H1 (cell line): ENCODE measurements at regions not wholly inside any gene's neighbourhood (a gene's known extent, or its start where the extent isn't known, plus 50 kb on each side); places are given as distances from the start of the nearest gene placed in this dataset.

Source experiments
- CTCF ChIA-PET: fragments of 300-600 bp; sonication (Branson Sonifier 250); formaldehyde crosslinking; loops from one replicate; lab custom pipeline; 2021; ENCODE audit not compliant: partially characterized antibody; lab: Charles Lee
- POLR2A ChIA-PET: fragments of 300-600 bp; sonication (Branson Sonifier 250); formaldehyde crosslinking; loops from one replicate; lab custom pipeline; 2021; ENCODE audit warnings: inconsistent platforms; ENCODE audit not compliant: partially characterized antibody; lab: Charles Lee
- DNase-seq, 2 experiments: peaks; one replicate each; pipeline versions ENCODE4 v3.0.0 to v3.0.0-alpha.2; 2010 to 2022; ENCODE audit warnings: low spot score in 2 of 2, low read depth in 1 of 2, mixed read lengths in 1 of 2
- FAIRE-seq: peaks from 2 replicates; lab custom pipeline; 2011; peaks lifted over from hg19 to GRCh38; lab: Jason Lieb, UNC
- H2AFZ ChIP-seq: 2 replicates; pipeline ENCODE4 v1.8.1; 2012; ENCODE audit warnings: low read length, inconsistent platforms
- H2AK5ac ChIP-seq: 2 replicates; pipeline ENCODE4 v1.6.1; 2013; ENCODE audit warnings: low read depth, low read length
- H2BK120ac ChIP-seq: replicated peaks from 2 replicates; pipeline ENCODE3; 2013; ENCODE audit warnings: low read depth, low read length, inconsistent platforms
- H2BK12ac ChIP-seq: 2 replicates; pipeline ENCODE4 v1.6.1; 2013; ENCODE audit warnings: low read depth, low read length
- H2BK15ac ChIP-seq: 2 replicates; pipeline ENCODE4 v1.6.1; 2013; ENCODE audit warnings: low read length
- H2BK20ac ChIP-seq: 2 replicates; pipeline ENCODE4 v1.6.1; 2013; ENCODE audit warnings: low read length
- H2BK5ac ChIP-seq: 2 replicates; pipeline ENCODE4 v1.6.1; 2013; ENCODE audit warnings: low read depth, low read length
- H3K14ac ChIP-seq: 2 replicates; pipeline ENCODE4 v1.6.1; 2013; ENCODE audit warnings: inconsistent platforms; ENCODE audit not compliant: insufficient read length
- H3K18ac ChIP-seq: 2 replicates; pipeline ENCODE4 v1.6.1; 2013; ENCODE audit warnings: low read length; ENCODE audit errors: extremely low read depth
- H3K23ac ChIP-seq: 2 replicates; pipeline ENCODE4 v1.6.1; 2013; ENCODE audit warnings: inconsistent platforms; ENCODE audit not compliant: insufficient read length
- H3K23me2 ChIP-seq: 2 replicates; pipeline ENCODE4 v1.6.1; 2013; ENCODE audit warnings: low read depth, low read length
- H3K27ac ChIP-seq: 2 replicates; pipeline ENCODE4 v1.6.1; 2011; ENCODE audit warnings: low read depth, low read length, inconsistent platforms
- H3K27me3 ChIP-seq, 4 experiments: replicated peaks in 1 of 4; 1 replicate in 1 of 4; 2 replicates in 3 of 4; pipeline versions ENCODE4 v1.6.1 to v1.8.1; 2011 to 2013; ENCODE audit warnings: low read length in 3 of 4, mild to moderate bottlenecking in 3 of 4, inconsistent platforms in 2 of 4, mixed read lengths in 2 of 4, moderate library complexity in 1 of 4; ENCODE audit not compliant: control insufficient read depth in 3 of 4, insufficient read depth in 3 of 4; ENCODE audit errors: extremely low read depth in 1 of 4
- H3K36me3 ChIP-seq, 4 experiments: 2 replicates each; pipeline versions ENCODE4 v1.6.1 to v1.8.1; 2011 to 2013; ENCODE audit warnings: mild to moderate bottlenecking in 4 of 4, low read length in 3 of 4, moderate library complexity in 2 of 4, control low read depth in 1 of 4, inconsistent platforms in 1 of 4; ENCODE audit not compliant: insufficient read depth in 4 of 4, control insufficient read depth in 2 of 4
- H3K4ac ChIP-seq: replicated peaks from 2 replicates; pipeline ENCODE3; 2013; ENCODE audit warnings: low read length, low read depth, mixed read lengths, inconsistent platforms; ENCODE audit not compliant: insufficient read length
- H3K4me1 ChIP-seq, 4 experiments: replicated peaks in 1 of 4; 1 replicate in 1 of 4; 2 replicates in 3 of 4; pipeline versions ENCODE4 v1.6.1 to v1.8.1; 2011 to 2013; ENCODE audit warnings: low read length in 3 of 4, inconsistent platforms in 2 of 4, mixed read lengths in 1 of 4; ENCODE audit not compliant: insufficient read depth in 4 of 4, control insufficient read depth in 3 of 4
- H3K4me2 ChIP-seq, 2 experiments: 2 replicates each; pipeline versions ENCODE4 v1.6.1 to v1.8.1; 2011 to 2013; ENCODE audit warnings: low read depth in 2 of 2, low read length in 2 of 2, control low read depth in 1 of 2, inconsistent platforms in 1 of 2, mild to moderate bottlenecking in 1 of 2; ENCODE audit not compliant: insufficient read depth in 1 of 2
- H3K4me3 ChIP-seq, 4 experiments: fragments of 200-600, 300-600 bp in 1 of 4; sonication (generic), shearing (Covaris generic), sonication (Bioruptor Twin) in 1 of 4; 2 replicates each; pipeline versions ENCODE4 v1.5.1 to v1.8.1; 2011 to 2016; ENCODE audit warnings: low read length in 4 of 4, low read depth in 3 of 4, control low read depth in 2 of 4, inconsistent platforms in 2 of 4, mild to moderate bottlenecking in 2 of 4, mixed read lengths in 1 of 4, moderate library complexity in 1 of 4; ENCODE audit not compliant: insufficient read depth in 2 of 4; ENCODE audit errors: extremely low read depth in 1 of 4
- H3K56ac ChIP-seq: replicated peaks from 2 replicates; pipeline ENCODE3; 2013; ENCODE audit warnings: low read depth, mild to moderate bottlenecking, mixed read lengths, low read length, inconsistent platforms; ENCODE audit not compliant: insufficient read length
- H3K79me1 ChIP-seq: 2 replicates; pipeline ENCODE4 v1.6.1; 2013; ENCODE audit warnings: low read depth, low read length, control low read depth
- H3K79me2 ChIP-seq, 2 experiments: 2 replicates each; pipeline versions ENCODE4 v1.6.1 to v1.8.1; 2012 to 2013; ENCODE audit warnings: low read length in 2 of 2, mild to moderate bottlenecking in 2 of 2, inconsistent platforms in 1 of 2; ENCODE audit not compliant: insufficient read depth in 2 of 2, control insufficient read depth in 1 of 2
- H3K9ac ChIP-seq, 4 experiments: replicated peaks in 1 of 4; 1 replicate in 1 of 4; 2 replicates in 3 of 4; pipeline versions ENCODE4 v1.6.1 to v1.8.1; 2011 to 2013; ENCODE audit warnings: low read depth in 3 of 4, low read length in 3 of 4, control low read depth in 2 of 4, mild to moderate bottlenecking in 2 of 4, moderate library complexity in 2 of 4, inconsistent platforms in 1 of 4; ENCODE audit errors: extremely low read depth in 1 of 4
- H3K9me3 ChIP-seq, 2 experiments: 2 replicates each; pipeline versions ENCODE4 v1.6.1 to v1.8.1; 2012 to 2013; ENCODE audit warnings: mild to moderate bottlenecking in 2 of 2, moderate library complexity in 2 of 2, control low read depth in 1 of 2, inconsistent platforms in 1 of 2, low read depth in 1 of 2, low read length in 1 of 2, mixed read lengths in 1 of 2; ENCODE audit not compliant: insufficient read depth in 2 of 2
- H4K20me1 ChIP-seq, 2 experiments: replicated peaks in 1 of 2; 2 replicates each; pipeline versions ENCODE3 to v1.8.1; 2011 to 2013; ENCODE audit warnings: inconsistent platforms in 2 of 2, low read length in 2 of 2, mild to moderate bottlenecking in 1 of 2; ENCODE audit not compliant: insufficient read depth in 2 of 2, control insufficient read depth in 1 of 2
- H4K5ac ChIP-seq: 2 replicates; pipeline ENCODE4 v1.6.1; 2013; ENCODE audit warnings: low read length, low read depth, mixed read lengths, inconsistent platforms; ENCODE audit not compliant: insufficient read length
- H4K8ac ChIP-seq: 2 replicates; pipeline ENCODE4 v1.8.0; 2013; ENCODE audit warnings: mild to moderate bottlenecking, moderate library complexity, low read length, inconsistent platforms; ENCODE audit not compliant: insufficient read depth; ENCODE audit errors: extremely low read depth
- H4K91ac ChIP-seq: replicated peaks from 2 replicates; pipeline ENCODE3; 2013; ENCODE audit warnings: low read length, mixed read lengths, inconsistent platforms; ENCODE audit not compliant: insufficient read length
- CHD1 ChIP-seq: IDR thresholded peaks from 2 replicates; pipeline ENCODE4 v1.6.1; 2012; ENCODE audit warnings: low read depth, low read length, improper control_type of control experiment
- GTF2F1 ChIP-seq: IDR thresholded peaks from 2 replicates; pipeline ENCODE4 v1.6.1; 2012; ENCODE audit warnings: low read depth, low read length, improper control_type of control experiment, borderline replicate concordance
- HDAC6 ChIP-seq: IDR thresholded peaks from one replicate; pipeline ENCODE4 v1.7.1; 2012; ENCODE audit warnings: low read depth, mild to moderate bottlenecking, inconsistent platforms, low read length, moderate library complexity
- PHF8 ChIP-seq: fragments of 200-600 bp; sonication (generic); conservative IDR thresholded peaks from 2 replicates; pipeline ENCODE4 v1.7.1; 2012; ENCODE audit warnings: low read depth, mild to moderate bottlenecking, inconsistent platforms, low read length, moderate library complexity
- TBP ChIP-seq: IDR thresholded peaks from 2 replicates; pipeline ENCODE4 v1.6.1; 2011; ENCODE audit warnings: low read depth, low read length, improper control_type of control experiment
- TEAD4 ChIP-seq: IDR thresholded peaks from 2 replicates; pipeline ENCODE4 v1.6.1; 2012; ENCODE audit warnings: low read depth, low read length, inconsistent platforms, mixed read lengths
- WGBS, 2 experiments: shearing (Covaris generic) in 1 of 2; methylation state at CpG; one replicate each; pipeline versions ENCODE4 v1.1.6 to v1.1.7; 2013 to 2015; ENCODE audit warnings: low lambda C conversion rate in 2 of 2, mixed read lengths in 2 of 2, inconsistent platforms in 1 of 2, low coverage in 1 of 2, missing lambda C conversion rate in 1 of 2; ENCODE audit not compliant: insufficient replicate concordance in 2 of 2, insufficient coverage in 1 of 2, insufficient read length in 1 of 2; ENCODE audit errors: extremely low coverage in 1 of 2, missing lambda C conversion rate in 1 of 2; 5-methylcytosine and 5-hydroxymethylcytosine counted together

DNA sequence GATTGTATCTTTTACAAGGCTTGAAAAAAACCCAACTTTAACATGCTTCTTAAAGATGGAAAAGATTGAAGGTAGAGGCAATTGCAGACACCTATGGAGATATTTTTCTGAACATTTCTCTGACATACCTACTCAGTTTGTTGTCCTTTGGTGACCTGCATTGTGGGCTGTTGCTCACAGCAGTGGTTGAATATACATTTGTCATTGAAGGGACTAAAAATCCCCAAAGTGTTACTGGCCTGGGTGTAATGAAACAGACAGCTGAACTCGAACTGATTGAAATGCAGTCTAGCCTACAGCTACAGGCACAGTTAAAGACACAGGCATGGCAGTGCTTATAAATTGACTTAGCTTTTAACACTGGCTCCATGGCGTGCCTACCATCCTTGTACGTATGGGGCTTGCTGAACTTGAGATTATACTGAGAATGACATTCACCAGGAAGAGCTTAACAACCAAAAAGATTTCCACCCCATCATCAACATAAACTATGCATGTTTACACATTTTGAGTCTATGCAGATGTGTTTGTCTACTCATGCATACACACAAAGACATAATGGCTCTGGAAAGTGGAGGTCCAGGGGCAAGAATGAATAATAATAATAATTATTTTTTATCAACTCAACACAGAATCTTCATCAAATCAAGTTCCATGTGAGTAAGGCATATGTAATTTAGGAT is 83.2 kb upstream of the NOX3 start:
- H3K4me1 ChIP-seq, result peaks cover 0 to 3% (median 0%) of the 10 kb centered on the region in 4 experiments; a peak in 1 of 7 replicates
- no peak overlapping the region for H4K8ac ChIP-seq
- no peaks in the 10 kb centered on the region for H3K23me2 ChIP-seq
- H3K9ac ChIP-seq, result no peak overlapping the region
- no peak overlapping the region for H3K56ac ChIP-seq
- no peak overlapping the region for H4K91ac ChIP-seq
- no peak overlapping the region for H3K14ac ChIP-seq
- no peak overlapping the region for H2BK20ac ChIP-seq
- no peaks in the 10 kb centered on the region for H4K20me1 ChIP-seq
- no peak overlapping the region for H3K4me2 ChIP-seq
- no peak overlapping the region for H2AFZ ChIP-seq
- no peak overlapping the region for H3K4me3 ChIP-seq
- TF ChIP-seq CHD1 (no peak), TEAD4 (no peak), TBP (no peak), HDAC6 (no peak), PHF8 (no peak), GTF2F1 (no peak)
- peaks cover 0 to under 1% of the 10 kb centered on the region in 2 experiments; a peak in 1 of 4 replicates for H3K9me3 ChIP-seq
- no peak overlapping the region for H3K23ac ChIP-seq
- H2BK5ac ChIP-seq, result no peak overlapping the region
- H3K79me2 ChIP-seq, result no peaks in the 10 kb centered on the region
- ChIA-PET POLR2A (no interaction called here), CTCF (no interaction called here)
- H2BK120ac ChIP-seq, result no peak overlapping the region
- no peak overlapping the region for H3K27ac ChIP-seq
- no peak overlapping the region for H2BK12ac ChIP-seq
- no peak overlapping the region for H2BK15ac ChIP-seq
- no peaks in the 10 kb centered on the region for H3K79me1 ChIP-seq
- no peak overlapping the region for H3K4ac ChIP-seq
- no peaks in the 10 kb centered on the region for H3K27me3 ChIP-seq
- no peak for FAIRE-seq
- WGBS, 2 experiments, result 83% methylated on average over 3 of the region's 3 CpGs; no CpG with 5 or more reads in 1 of the 2 experiments
- no peak for DNase-seq
- no peak overlapping the region for H2AK5ac ChIP-seq
- H4K5ac ChIP-seq, result no peak overlapping the region
- H3K18ac ChIP-seq, result no peak overlapping the region
- no peaks in the 10 kb centered on the region for H3K36me3 ChIP-seq
